ENCODE measurements at regions not wholly inside any gene's neighbourhood (a gene's known extent, or its start where the extent isn't known, plus 50 kb on each side); places are given as distances from the start of the nearest gene placed in this dataset.

DNA sequence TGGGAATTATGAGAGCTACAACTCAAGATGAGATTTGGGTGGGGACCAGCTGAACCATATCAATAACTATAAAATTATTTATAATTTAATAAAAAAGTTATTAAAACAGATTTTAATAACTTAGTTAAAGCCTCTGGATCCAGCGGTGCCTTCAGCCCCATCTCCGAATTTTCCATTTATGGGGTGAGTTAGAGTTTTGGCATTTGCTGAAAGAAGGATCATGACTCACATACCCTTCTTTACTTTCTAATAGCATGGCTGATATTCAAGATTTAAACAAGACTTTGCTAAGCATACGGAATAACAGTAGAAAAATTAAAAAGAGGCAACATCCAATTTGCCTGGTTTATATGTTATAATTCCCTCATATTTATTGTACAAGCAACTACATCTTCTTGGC lies 94.5 kb downstream of the RDH14 start:
- DNase-seq (ENCODE audit: low read depth): no peak

DNA sequence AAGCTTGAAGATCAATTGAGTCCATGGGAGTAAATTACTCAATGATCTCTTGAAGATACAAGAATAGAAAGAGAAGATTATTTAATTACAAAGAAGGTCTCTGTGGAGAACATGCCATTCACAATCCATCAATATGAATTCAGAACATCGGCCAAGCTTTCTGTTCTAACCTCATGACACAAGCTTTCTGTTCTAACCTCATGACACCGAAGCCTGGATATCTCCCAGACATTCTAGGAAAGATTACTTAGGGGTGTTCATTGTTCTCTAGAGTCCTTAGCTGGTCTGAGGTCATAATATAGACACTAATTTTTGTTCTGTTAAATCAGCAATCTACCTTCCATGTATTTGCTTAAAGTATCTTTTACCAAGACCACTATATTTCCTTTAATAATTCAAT lies 95.5 kb downstream of the RDH14 start:
- DNase-seq (ENCODE audit: low read depth): no peak

GRCh38 chr2:18456026-18456425 lies 104.4 kb downstream of the RDH14 start:
- no peak for DNase-seq (ENCODE audit: low read depth)

GRCh38 chr2:18455236-18455862 lies 105.1 kb downstream of the RDH14 start:
- no peak for DNase-seq (ENCODE audit: low read depth)

- DNase-seq (ENCODE audit: low read depth): no peak
Observed at GRCh38 chr2:18454692-18455235, 105.7 kb downstream of the RDH14 start.

- no peak for DNase-seq (ENCODE audit: low read depth)
Observed at GRCh38 chr2:18446715-18447114, 113.7 kb downstream of the RDH14 start.

- DNase-seq (ENCODE audit: low read depth): no peak
Observed at GRCh38 chr2:18445433-18446320, 114.8 kb downstream of the RDH14 start.

- DNase-seq (ENCODE audit: low read depth): no peak
Observed at GRCh38 chr2:18444806-18445205, 115.6 kb downstream of the RDH14 start.

- no peak for DNase-seq (ENCODE audit: low read depth)
Observed at GRCh38 chr2:18441583-18441982, 118.9 kb downstream of the RDH14 start.

DNA sequence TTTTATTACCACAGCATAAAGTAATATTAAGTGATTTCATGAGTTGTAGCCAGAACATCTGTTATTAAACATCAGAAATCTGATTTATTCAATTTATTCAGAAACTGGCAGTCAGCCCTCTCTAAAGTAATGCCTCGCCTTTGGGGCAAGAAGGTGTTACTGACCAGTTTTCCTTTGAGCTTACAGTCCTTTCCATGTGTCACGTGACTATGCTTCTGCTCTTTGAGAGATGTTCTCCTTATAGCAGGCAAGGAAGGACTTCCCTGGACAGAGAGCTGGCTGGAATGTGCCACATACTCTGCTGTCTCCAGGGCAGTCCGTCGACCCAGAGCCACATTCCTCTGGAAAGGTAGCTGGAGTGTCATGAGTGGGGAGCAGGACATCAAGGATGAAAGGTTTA lies 119.7 kb downstream of the RDH14 start:
- DNase-seq (ENCODE audit: low read depth): no peak

DNA sequence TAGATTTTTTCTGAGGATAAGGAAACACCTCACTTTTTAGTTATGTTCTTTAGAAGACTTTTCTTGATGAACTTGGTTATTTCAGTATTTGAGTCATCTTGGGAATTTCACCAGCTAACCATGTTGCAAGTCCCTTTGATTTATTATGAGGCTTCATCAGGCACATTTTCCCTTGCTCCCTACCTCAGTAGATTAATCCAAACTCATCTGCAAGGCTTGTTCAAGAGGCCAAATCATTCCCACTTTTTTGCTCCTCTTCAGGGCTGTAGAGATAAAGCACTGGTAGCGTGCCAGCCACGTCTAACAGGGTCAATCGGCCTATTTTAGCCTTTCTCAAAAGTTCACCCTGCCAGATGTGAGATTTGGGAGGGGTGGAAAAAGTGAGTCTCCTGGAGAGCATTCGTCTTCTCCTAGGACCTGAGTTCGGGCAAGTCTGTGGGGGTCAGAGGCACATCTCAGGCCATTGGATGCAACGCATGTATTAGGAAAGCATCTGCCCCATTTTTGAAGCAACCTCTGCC lies 120.3 kb downstream of the RDH14 start:
- no peak for DNase-seq (ENCODE audit: low read depth)

DNA sequence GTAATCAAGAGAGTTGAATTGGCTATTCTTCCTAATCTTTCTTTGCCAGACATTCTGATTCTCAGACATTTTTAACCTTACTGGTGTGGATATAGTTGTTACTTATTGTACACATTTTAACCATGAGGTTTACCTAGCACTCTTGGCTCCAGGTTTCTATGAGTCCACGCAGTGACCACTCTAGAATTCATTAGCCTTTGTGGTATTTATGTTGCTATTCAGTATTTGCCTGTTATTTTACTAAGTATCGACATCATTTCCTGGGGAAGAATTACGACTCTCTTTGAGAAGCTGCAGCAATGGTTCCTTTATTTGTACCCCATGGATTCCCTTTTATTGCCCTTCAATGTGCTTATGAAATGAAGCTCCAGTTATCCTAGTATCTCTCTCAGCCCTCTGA lies 120.7 kb downstream of the RDH14 start:
- DNase-seq (ENCODE audit: low read depth): no peak

GRCh38 chr2:18437909-18438308 lies 122.5 kb downstream of the RDH14 start:
- no peak for DNase-seq (ENCODE audit: low read depth)

DNA sequence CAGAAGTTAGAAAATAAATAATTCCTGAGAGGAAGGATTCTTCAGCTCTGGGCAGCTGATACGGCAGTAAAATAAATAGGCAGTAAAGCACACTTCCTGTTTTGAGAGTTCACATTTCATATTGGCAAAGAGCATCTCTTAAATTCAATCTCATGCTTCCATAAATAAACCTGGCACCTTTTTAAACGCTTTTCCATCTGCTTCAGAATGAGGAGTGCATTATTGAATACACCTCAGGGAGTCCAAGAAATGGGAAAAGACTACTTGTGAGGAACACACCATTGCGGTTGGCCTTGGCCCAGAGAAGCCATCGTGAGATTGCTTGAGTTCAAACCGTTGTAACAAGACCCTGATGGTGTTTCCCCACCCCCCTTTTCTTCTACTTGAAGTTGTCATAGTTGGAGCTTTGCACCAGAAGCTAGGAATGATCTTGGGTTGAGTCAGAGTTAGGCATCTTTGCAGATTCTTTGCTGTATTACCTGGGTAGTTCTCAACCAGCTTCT lies 123.9 kb downstream of the RDH14 start:
- no peak for DNase-seq (ENCODE audit: low read depth)

GRCh38 chr2:18435426-18436037 lies 124.9 kb downstream of the RDH14 start:
- no peak for DNase-seq (ENCODE audit: low read depth)

DNA sequence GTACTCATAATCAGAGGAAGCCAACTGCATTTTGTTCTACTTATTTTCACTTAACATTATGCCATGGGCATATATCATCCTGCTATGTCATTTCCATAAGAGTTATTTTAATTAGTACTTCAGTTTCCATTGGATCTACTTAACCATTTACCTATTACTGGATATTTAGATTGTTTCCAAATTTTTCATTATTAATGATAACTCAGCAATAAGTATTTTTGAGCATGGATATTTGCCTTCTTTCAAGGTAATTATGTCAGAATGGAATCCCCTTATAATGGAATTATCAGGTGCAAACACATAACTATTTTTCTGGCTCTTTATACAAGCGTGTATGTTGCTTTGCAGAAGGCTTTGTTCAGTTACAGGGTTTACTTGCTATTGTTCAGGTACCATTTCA lies 126.6 kb downstream of the RDH14 start:
- DNase-seq (ENCODE audit: low read depth): no peak

DNA sequence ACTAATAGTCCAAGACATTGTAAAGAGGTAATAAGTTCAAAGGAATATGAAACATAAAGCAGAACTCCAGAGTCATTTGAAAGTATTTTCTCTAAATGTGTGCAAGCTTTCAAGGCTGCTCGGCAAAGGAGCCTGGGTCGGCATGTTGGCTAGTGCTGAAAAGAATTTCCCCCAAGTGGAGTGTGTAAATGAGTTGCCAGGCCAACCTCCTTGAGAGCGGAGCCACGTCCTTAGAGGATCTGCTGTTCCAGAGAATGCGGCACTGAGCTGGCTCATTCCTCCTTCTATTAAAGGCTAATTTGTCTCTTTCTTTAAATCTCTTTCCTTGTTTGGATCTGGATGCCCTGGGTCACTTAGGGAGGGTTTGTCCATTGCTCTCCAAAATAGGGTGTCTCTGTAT lies 127.5 kb downstream of the RDH14 start:
- DNase-seq (ENCODE audit: low read depth): no peak

DNA sequence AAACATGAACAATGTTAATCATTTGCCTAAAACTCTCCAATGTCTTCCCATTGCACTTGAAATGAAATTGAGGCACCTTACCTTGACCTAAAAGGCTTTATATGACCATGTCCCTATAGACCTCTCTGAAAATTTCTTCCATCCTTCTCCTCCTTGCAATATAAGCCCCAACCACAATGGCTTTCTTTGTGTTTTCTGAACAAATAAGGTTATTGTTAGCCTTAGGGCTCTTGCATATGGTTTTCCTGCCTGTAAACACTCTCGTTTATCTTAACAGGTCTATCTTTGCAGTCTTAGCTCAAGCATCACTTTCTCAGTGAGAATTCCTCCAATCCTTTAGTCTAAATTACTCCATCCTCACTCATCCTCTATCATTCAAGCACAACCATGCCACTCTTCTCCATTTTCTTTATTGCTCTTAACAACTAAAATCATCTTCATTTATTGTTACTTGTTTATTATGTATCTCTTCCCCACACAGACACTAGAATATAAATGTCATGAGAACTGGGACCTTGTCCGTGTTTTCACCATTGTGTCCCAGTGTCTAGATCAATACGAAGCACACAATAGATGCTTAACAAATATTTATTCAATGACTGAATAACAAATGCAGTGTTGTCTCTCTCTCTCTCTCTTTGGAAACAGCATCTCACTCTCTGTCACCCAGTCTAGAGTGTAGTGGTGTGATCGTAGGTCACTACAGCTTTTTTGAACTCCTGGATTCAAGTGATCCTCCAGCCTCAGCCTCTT lies 129.3 kb downstream of the RDH14 start:
- no peak for DNase-seq (ENCODE audit: low read depth)

- no peak for DNase-seq (ENCODE audit: low read depth)
Observed at GRCh38 chr2:18428516-18428915, 131.9 kb downstream of the RDH14 start.

DNA sequence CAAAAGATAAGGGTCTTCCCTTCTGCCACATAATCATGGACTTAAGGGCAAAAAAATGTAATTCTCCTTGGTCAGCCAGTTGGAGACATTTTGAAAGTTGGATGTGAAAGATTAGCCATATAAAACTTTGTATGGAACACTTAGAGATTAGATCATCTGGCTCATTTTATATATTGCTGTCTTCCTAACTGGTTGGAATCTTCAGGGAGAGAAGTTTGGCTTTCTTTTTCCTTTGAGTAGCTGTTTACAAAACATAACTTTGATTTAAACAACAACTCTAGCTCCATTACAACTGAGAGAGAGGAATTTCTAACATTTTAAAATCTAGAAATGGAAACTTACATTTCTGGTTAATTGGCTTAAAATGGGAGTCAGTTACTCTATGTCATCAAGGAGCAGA lies 132.7 kb downstream of the RDH14 start:
- no peak for DNase-seq (ENCODE audit: low read depth)

- no peak for DNase-seq (ENCODE audit: low read depth)
Observed at GRCh38 chr2:18426174-18426573, 134.3 kb downstream of the RDH14 start.

- no peak for DNase-seq (ENCODE audit: low read depth)
Observed at GRCh38 chr2:18425210-18425703, 135.2 kb downstream of the RDH14 start.
